Body of pancreas (tissue), 4 donors: ENCODE measurements at regions not wholly inside any gene's neighbourhood (a gene's known extent, or its start where the extent isn't known, plus 50 kb on each side); places are given as distances from the start of the nearest gene placed in this dataset.

ENCODE experiments used
- POLR2A ChIP-seq, 3 donors: fragments of 450-650 bp; IDR thresholded peaks; one replicate each; pipeline ENCODE4 v1.6.1; 2016; ENCODE audit warnings: antibody characterized with exemption in 3 of 3, mild to moderate bottlenecking in 2 of 3
- TF ChIP-seq, protein P1 (sequence below), 7 experiments: fragments of 450-650 bp in 4 of 7; fragments of 200-600 bp in 3 of 7; sonication (generic) in 3 of 7; IDR thresholded peaks; one replicate each; pipeline ENCODE4 v1.5.1; 2016 to 2019; ENCODE audit warnings: antibody characterized with exemption in 7 of 7

DNA sequence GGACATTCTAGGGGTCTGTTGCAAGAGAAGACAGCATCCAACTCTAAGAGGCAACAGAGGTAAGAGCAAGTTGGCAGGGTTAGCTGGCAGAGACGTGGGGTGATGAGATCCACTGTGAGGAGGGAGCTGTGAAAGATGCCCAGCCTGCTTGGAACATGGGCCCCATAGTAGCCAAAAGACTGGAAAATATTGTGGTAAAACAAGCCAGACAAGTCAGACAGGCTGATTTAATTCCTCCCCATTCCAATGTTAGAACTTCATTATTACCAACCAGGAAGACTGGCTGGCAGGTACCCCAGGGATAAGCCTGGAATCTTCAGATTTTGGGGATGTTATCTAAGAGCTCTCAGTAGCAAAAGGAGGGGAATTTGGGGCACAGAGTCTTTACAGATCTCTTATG is 181.3 kb downstream of the SEC61B start:
- no peak for TF ChIP-seq POLR2A (IDR thresholded peaks at IDR 0.05)
- TF ChIP-seq, protein P1, sequence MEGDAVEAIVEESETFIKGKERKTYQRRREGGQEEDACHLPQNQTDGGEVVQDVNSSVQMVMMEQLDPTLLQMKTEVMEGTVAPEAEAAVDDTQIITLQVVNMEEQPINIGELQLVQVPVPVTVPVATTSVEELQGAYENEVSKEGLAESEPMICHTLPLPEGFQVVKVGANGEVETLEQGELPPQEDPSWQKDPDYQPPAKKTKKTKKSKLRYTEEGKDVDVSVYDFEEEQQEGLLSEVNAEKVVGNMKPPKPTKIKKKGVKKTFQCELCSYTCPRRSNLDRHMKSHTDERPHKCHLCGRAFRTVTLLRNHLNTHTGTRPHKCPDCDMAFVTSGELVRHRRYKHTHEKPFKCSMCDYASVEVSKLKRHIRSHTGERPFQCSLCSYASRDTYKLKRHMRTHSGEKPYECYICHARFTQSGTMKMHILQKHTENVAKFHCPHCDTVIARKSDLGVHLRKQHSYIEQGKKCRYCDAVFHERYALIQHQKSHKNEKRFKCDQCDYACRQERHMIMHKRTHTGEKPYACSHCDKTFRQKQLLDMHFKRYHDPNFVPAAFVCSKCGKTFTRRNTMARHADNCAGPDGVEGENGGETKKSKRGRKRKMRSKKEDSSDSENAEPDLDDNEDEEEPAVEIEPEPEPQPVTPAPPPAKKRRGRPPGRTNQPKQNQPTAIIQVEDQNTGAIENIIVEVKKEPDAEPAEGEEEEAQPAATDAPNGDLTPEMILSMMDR (IDR thresholded peaks at IDR 0.05): no peak
